ENCODE measurements at regions not wholly inside any gene's neighbourhood (a gene's known extent, or its start where the extent isn't known, plus 50 kb on each side); places are given as distances from the start of the nearest gene placed in this dataset.

DNA sequence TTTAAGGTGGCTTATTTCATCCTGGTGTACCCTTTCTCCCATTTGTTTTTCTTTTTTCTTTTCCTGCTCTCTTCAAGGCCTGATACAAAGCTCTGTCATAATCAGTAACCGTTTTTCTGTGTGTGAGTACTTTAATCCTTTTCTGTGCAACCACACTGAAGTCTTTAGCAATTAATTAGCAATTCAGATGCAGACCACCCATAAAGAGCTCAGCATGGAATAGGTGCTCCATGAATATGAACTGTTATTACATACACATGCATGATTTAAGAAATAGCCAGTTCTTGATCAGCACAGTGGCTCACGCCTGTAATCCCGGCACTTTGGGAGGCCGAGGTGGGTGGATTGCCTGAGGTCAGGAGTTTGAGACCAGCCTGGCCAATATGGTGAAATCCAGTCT, 1386.6 kb downstream of the AACS start:
- TF ChIP-seq, protein P1, sequence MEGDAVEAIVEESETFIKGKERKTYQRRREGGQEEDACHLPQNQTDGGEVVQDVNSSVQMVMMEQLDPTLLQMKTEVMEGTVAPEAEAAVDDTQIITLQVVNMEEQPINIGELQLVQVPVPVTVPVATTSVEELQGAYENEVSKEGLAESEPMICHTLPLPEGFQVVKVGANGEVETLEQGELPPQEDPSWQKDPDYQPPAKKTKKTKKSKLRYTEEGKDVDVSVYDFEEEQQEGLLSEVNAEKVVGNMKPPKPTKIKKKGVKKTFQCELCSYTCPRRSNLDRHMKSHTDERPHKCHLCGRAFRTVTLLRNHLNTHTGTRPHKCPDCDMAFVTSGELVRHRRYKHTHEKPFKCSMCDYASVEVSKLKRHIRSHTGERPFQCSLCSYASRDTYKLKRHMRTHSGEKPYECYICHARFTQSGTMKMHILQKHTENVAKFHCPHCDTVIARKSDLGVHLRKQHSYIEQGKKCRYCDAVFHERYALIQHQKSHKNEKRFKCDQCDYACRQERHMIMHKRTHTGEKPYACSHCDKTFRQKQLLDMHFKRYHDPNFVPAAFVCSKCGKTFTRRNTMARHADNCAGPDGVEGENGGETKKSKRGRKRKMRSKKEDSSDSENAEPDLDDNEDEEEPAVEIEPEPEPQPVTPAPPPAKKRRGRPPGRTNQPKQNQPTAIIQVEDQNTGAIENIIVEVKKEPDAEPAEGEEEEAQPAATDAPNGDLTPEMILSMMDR (IDR thresholded peaks at IDR 0.05; ENCODE audit: poor library complexity, severe bottlenecking): no peak
- TF ChIP-seq MXI1 (conservative IDR thresholded peaks at IDR 0.05; ENCODE audit: poor library complexity, severe bottlenecking) (no peak), EZH2 (IDR thresholded peaks at IDR 0.05; ENCODE audit: borderline replicate concordance, insufficient read depth, low read length, poor library complexity, severe bottlenecking) (no peak), EP300 (conservative IDR thresholded peaks at IDR 0.05; ENCODE audit: poor library complexity, severe bottlenecking) (no peak), RAD21 (conservative IDR thresholded peaks at IDR 0.05) (no peak), POLR2AphosphoS5 (IDR thresholded peaks at IDR 0.05) (no peak), TAF1 (IDR thresholded peaks at IDR 0.05; ENCODE audit: low read depth) (no peak)
- TF ChIP-seq, protein P2, sequence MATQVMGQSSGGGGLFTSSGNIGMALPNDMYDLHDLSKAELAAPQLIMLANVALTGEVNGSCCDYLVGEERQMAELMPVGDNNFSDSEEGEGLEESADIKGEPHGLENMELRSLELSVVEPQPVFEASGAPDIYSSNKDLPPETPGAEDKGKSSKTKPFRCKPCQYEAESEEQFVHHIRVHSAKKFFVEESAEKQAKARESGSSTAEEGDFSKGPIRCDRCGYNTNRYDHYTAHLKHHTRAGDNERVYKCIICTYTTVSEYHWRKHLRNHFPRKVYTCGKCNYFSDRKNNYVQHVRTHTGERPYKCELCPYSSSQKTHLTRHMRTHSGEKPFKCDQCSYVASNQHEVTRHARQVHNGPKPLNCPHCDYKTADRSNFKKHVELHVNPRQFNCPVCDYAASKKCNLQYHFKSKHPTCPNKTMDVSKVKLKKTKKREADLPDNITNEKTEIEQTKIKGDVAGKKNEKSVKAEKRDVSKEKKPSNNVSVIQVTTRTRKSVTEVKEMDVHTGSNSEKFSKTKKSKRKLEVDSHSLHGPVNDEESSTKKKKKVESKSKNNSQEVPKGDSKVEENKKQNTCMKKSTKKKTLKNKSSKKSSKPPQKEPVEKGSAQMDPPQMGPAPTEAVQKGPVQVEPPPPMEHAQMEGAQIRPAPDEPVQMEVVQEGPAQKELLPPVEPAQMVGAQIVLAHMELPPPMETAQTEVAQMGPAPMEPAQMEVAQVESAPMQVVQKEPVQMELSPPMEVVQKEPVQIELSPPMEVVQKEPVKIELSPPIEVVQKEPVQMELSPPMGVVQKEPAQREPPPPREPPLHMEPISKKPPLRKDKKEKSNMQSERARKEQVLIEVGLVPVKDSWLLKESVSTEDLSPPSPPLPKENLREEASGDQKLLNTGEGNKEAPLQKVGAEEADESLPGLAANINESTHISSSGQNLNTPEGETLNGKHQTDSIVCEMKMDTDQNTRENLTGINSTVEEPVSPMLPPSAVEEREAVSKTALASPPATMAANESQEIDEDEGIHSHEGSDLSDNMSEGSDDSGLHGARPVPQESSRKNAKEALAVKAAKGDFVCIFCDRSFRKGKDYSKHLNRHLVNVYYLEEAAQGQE (IDR thresholded peaks at IDR 0.05; ENCODE audit: borderline replicate concordance): no peak
